A673 (cell line): ENCODE measurements at regions not wholly inside any gene's neighbourhood (a gene's known extent, or its start where the extent isn't known, plus 50 kb on each side); places are given as distances from the start of the nearest gene placed in this dataset.
A peak's percentile ranks its signal among the peaks of the same experiment; 100 is the strongest.

Source experiments
- EZH2 ChIP-seq: fragments of 200-600 bp; sonication (generic); IDR thresholded peaks from 2 replicates; pipeline ENCODE4 v1.6.1; 2017; ENCODE audit warnings: borderline replicate concordance, low read depth, mild to moderate bottlenecking, mixed read lengths, antibody characterized with exemption, low read length; ENCODE audit not compliant: poor library complexity, severe bottlenecking
- TF ChIP-seq, protein P1 (sequence below): fragments of 300-800, 200-600 bp; sonication (generic); conservative IDR thresholded peaks from 2 replicates; pipeline ENCODE4 v1.5.1; 2017; ENCODE audit warnings: low read depth, mild to moderate bottlenecking, antibody characterized with exemption, low read length, moderate library complexity, mixed read lengths

DNA sequence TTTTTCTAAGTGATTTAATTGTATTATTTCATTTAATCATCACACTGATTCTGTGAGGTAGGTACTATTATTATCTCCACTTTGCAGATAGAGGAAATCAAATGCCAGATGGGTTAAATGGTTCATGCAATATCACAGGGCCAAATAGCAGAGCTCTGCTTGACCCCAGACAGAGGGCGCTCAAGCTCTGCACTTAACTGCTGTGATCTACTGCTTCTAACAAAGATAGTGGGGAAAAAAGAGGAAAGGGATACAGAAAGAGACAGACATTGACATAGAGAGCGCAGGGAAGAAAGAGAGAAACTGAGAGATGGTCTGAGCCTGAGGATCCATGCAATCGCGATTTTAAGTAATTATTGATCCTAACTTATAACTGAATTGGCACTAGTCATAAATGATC, 279.1 kb upstream of the THRB start:
- TF ChIP-seq, protein P1, sequence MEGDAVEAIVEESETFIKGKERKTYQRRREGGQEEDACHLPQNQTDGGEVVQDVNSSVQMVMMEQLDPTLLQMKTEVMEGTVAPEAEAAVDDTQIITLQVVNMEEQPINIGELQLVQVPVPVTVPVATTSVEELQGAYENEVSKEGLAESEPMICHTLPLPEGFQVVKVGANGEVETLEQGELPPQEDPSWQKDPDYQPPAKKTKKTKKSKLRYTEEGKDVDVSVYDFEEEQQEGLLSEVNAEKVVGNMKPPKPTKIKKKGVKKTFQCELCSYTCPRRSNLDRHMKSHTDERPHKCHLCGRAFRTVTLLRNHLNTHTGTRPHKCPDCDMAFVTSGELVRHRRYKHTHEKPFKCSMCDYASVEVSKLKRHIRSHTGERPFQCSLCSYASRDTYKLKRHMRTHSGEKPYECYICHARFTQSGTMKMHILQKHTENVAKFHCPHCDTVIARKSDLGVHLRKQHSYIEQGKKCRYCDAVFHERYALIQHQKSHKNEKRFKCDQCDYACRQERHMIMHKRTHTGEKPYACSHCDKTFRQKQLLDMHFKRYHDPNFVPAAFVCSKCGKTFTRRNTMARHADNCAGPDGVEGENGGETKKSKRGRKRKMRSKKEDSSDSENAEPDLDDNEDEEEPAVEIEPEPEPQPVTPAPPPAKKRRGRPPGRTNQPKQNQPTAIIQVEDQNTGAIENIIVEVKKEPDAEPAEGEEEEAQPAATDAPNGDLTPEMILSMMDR: peak; percentile 86
- TF ChIP-seq EZH2: no peak
